Medulla oblongata (tissue), 1 donor: ENCODE measurements at regions not wholly inside any gene's neighbourhood (a gene's known extent, or its start where the extent isn't known, plus 50 kb on each side); places are given as distances from the start of the nearest gene placed in this dataset.

Experiments
- DNase-seq: peaks from one replicate; pipeline ENCODE4 v3.0.0-alpha.2; 2015; ENCODE audit errors: extremely low spot score

DNA sequence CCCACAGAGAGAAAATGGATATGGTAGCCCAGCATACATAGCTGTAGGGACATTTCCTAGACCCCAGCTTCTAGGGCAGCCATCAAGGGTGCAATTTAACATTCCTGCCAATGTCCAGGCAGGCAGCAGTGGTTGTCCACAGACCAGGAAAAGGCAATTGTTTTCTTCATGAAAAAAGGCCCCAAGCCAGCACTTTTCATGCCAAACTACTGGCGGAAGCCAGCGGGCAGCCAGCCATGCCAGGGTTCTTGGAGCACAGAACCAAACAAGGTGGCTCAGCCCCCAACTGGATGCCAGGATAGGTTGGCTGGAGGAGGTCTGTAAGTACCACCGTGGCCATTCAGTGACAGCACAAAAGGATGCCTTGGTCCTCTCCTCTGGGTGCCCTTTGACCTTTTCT, 94.6 kb downstream of the BANF2 start:
- peak; percentile 60 for DNase-seq

DNA sequence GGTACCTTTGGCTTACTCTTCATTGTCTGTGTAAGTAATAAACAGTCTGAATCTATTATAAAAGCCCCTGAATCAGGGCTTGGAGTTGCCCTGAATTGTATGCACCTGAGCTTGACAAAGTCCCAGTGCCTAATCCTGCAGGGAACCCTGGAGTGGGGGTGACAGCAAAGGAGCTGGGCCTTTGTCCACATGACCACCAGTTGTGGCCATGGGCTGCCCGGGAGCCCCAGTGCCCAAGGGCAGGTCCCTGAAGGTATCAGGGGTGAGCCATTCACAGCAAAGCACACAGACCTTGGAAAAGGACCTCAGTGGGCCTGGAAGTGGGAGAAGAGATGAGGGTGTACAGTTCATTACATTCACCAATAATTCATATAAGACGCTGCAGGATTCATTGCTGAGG, 94.2 kb downstream of the BANF2 start:
- DNase-seq: no peak

DNA sequence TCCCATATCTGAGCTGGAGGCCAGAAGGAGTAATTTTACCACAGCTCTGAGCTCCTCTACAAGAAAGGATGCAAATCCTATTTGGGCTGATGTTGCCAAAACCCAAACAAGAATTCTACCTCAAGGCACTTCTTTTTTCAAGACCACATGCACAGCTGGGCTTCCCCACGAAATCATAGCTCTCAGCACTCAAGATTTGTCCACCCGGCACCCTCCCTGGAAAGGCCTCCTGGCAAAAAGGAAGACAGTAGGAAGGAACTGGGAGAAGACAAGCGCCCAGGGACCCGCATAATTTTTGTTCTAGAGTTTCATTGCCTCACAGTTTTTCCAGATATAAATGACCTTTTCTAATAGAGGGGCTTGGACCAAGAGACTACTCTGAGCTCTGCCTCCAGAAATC, 90.5 kb downstream of the BANF2 start:
- DNase-seq: no peak

DNA sequence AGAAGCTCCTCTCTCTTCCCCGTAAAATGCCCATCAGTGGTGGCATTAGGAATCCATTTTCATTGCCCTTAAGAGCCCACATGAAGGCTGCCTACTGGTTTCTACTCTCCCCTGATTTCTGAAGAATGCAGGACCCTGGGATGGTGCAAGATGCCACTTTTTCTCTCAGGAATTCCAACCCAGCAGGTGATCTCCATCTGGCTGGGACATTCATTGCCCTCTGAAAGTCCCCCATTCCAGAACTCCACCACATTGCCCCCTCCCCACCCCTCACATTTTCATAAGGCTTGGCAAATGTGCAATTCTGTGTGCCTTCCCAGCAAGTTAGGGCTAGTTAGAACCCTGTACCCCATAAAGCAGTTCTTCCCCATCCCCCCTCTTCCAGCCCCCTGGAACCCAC, 88.0 kb downstream of the BANF2 start:
- no peak for DNase-seq

DNA sequence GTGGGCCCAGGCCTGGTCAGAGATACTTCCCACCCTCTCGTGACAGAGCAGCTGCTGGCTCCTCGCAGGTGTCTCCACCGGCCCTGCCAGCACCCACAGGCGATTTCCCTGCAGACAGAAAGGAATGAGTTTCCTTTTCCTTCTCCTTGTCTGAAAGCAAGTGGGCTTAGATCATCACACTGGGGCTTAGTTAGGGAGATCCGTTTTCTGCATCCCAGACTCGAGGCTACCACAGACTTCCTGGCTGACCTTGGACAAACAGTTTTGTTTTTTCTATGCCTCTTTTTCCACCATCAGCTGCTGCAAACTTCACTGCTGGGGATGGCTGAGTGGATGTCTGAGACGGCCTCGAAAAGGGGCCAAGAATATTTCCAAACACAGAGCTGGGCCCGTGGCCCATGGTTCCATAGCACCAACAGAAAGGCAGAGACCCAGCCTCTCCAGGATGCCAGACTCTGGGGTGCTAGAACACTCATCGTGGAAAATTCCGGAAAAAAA, 86.5 kb downstream of the BANF2 start:
- DNase-seq: no peak
